ENCODE measurements at regions not wholly inside any gene's neighbourhood (a gene's known extent, or its start where the extent isn't known, plus 50 kb on each side); places are given as distances from the start of the nearest gene placed in this dataset.
"Not testable (repeated sequence)": the region's sequence is repeated elsewhere in the genome, so short reads cannot be mapped to it uniquely, and the experiment has no call there.

GRCh38 chr7:84880326-84880997 is 306.4 kb downstream of the SEMA3D start:
- not testable (repeated sequence) for DNase-seq (ENCODE audit: low read depth)

- DNase-seq (ENCODE audit: low read depth): no peak
These were observed 307.1 kb downstream of the SEMA3D start for GRCh38 chr7:84879570-84880325.

GRCh38 chr7:84877943-84878570 is 308.8 kb downstream of the SEMA3D start:
- no peak for DNase-seq (ENCODE audit: low read depth)

GRCh38 chr7:84876061-84876821 is 310.6 kb downstream of the SEMA3D start:
- DNase-seq (ENCODE audit: low read depth): no peak

GRCh38 chr7:84865560-84865959 is 321.3 kb downstream of the SEMA3D start:
- no peak for DNase-seq (ENCODE audit: low read depth)

- no peak for DNase-seq (ENCODE audit: low read depth)
These were observed 329.5 kb downstream of the SEMA3D start for GRCh38 chr7:84857336-84857735.

- DNase-seq (ENCODE audit: low read depth): no peak
These were observed 331.1 kb downstream of the SEMA3D start for GRCh38 chr7:84855758-84856157.

- DNase-seq (ENCODE audit: low read depth): not testable (repeated sequence)
These were observed 337.9 kb downstream of the SEMA3D start for GRCh38 chr7:84848974-84849372.

GRCh38 chr7:84848219-84848973 is 338.5 kb downstream of the SEMA3D start:
- no peak for DNase-seq (ENCODE audit: low read depth)

- no peak for DNase-seq (ENCODE audit: low read depth)
These were observed 339.1 kb downstream of the SEMA3D start for GRCh38 chr7:84847790-84848189.

GRCh38 chr7:84847038-84847437 is 339.8 kb downstream of the SEMA3D start:
- DNase-seq (ENCODE audit: low read depth): no peak

GRCh38 chr7:84845971-84846370 is 340.9 kb downstream of the SEMA3D start:
- DNase-seq (ENCODE audit: low read depth): no peak

GRCh38 chr7:84844771-84845170 is 342.1 kb downstream of the SEMA3D start:
- DNase-seq (ENCODE audit: low read depth): no peak

- no peak for DNase-seq (ENCODE audit: low read depth)
These were observed 345.0 kb downstream of the SEMA3D start for GRCh38 chr7:84841809-84842208.

GRCh38 chr7:84838857-84839256 is 348.0 kb downstream of the SEMA3D start:
- no peak for DNase-seq (ENCODE audit: low read depth)

GRCh38 chr7:84837405-84837804 is 349.5 kb downstream of the SEMA3D start:
- no peak for DNase-seq (ENCODE audit: low read depth)

- no peak for DNase-seq (ENCODE audit: low read depth)
These were observed 357.1 kb downstream of the SEMA3D start for GRCh38 chr7:84829719-84830118.

GRCh38 chr7:84824057-84824651 is 362.7 kb downstream of the SEMA3D start:
- DNase-seq (ENCODE audit: low read depth): no peak

GRCh38 chr7:84823530-84823929 is 363.3 kb downstream of the SEMA3D start:
- DNase-seq (ENCODE audit: low read depth): no peak

GRCh38 chr7:84822941-84823510 is 363.8 kb downstream of the SEMA3D start:
- no peak for DNase-seq (ENCODE audit: low read depth)
